ENCODE measurements at regions not wholly inside any gene's neighbourhood (a gene's known extent, or its start where the extent isn't known, plus 50 kb on each side); places are given as distances from the start of the nearest gene placed in this dataset.

GRCh38 chr4:65195002-65195401 is 475.3 kb downstream of the EPHA5 start:
- no peak overlapping the region for H3K27ac ChIP-seq (ENCODE audit: low read depth in 1 of 2, low read length in 2 of 2)
- no peaks in the 10 kb centered on the region for H3K4me1 ChIP-seq (ENCODE audit: control insufficient read depth in 1 of 2, insufficient read depth in 2 of 2, low read length in 2 of 2)
- Mint-ChIP-seq H3K36me3 (no peaks in the 10 kb centered on the region), H3K4me1 (no peaks in the 10 kb centered on the region), H3K27ac (no peak overlapping the region), H3K27me3 (ENCODE audit: low read depth in 3 of 3) (peaks cover 0 to 1% (median 0%) of the 10 kb centered on the region in 3 donors), H3K4me3 (no peak overlapping the region), H3K9me3 (peaks cover 0 to 8% (median 2%) of the 10 kb centered on the region in 7 donors)
- 71% methylated on average over 2 of the region's 2 CpGs for WGBS (ENCODE audit: insufficient coverage)
- no peak for TF ChIP-seq CTCF (IDR thresholded peaks at IDR 0.05)
- intact Hi-C loops (cut with micrococcal nuclease), result no loop called here
- no peak overlapping the region for H3K9ac ChIP-seq (ENCODE audit: insufficient read depth, low read length, poor library complexity, severe bottlenecking)
- H3K27me3 ChIP-seq (ENCODE audit: control insufficient read depth in 2 of 2, insufficient read depth in 2 of 2, low read length in 2 of 2), result no peaks in the 10 kb centered on the region
- no peaks in the 10 kb centered on the region for H3K79me2 ChIP-seq (ENCODE audit: insufficient read depth, low read length)
- H4K20me1 ChIP-seq (ENCODE audit: insufficient read depth, low read length), result no peaks in the 10 kb centered on the region
- no peak overlapping the region for H2AFZ ChIP-seq (ENCODE audit: insufficient read depth, low read depth, low read length, poor library complexity, severe bottlenecking)
- H3K9me3 ChIP-seq (replicated peaks in 1 of 2; ENCODE audit: control insufficient read depth in 1 of 2, insufficient read depth in 1 of 2, low read length in 2 of 2), result peaks cover 7% of the 10 kb centered on the region in 2 donors
- no peak overlapping the region for H3K4me3 ChIP-seq (replicated peaks in 1 of 3; ENCODE audit: low read depth in 2 of 3, low read length in 3 of 3)
- H3K4me2 ChIP-seq (replicated peaks; ENCODE audit: extremely low read depth, low read length, poor library complexity, severe bottlenecking), result no peak overlapping the region
- no peaks in the 10 kb centered on the region for H3K36me3 ChIP-seq (replicated peaks in 1 of 2; ENCODE audit: control insufficient read depth in 1 of 2, insufficient read depth in 2 of 2, low read length in 2 of 2)
- DNase-seq, result no peak

- H3K27ac Mint-ChIP-seq, result no peak overlapping the region
- Histone ChIP-seq H3K4me3 (replicated peaks in 1 of 3; ENCODE audit: low read depth in 2 of 3, low read length in 3 of 3) (no peak overlapping the region), H3K79me2 (ENCODE audit: insufficient read depth, low read length) (no peaks in the 10 kb centered on the region), H3K9ac (ENCODE audit: insufficient read depth, low read length, poor library complexity, severe bottlenecking) (no peak overlapping the region), H3K27me3 (ENCODE audit: control insufficient read depth in 2 of 2, insufficient read depth in 2 of 2, low read length in 2 of 2) (no peaks in the 10 kb centered on the region), H2AFZ (ENCODE audit: insufficient read depth, low read depth, low read length, poor library complexity, severe bottlenecking) (no peak overlapping the region), H3K9me3 (replicated peaks in 1 of 2; ENCODE audit: control insufficient read depth in 1 of 2, insufficient read depth in 1 of 2, low read length in 2 of 2) (peaks cover 7% of the 10 kb centered on the region in 2 donors), H3K4me1 (ENCODE audit: control insufficient read depth in 1 of 2, insufficient read depth in 2 of 2, low read length in 2 of 2) (no peaks in the 10 kb centered on the region), H3K4me2 (replicated peaks; ENCODE audit: extremely low read depth, low read length, poor library complexity, severe bottlenecking) (no peak overlapping the region), H3K36me3 (replicated peaks in 1 of 2; ENCODE audit: control insufficient read depth in 1 of 2, insufficient read depth in 2 of 2, low read length in 2 of 2) (no peaks in the 10 kb centered on the region), H4K20me1 (ENCODE audit: insufficient read depth, low read length) (no peaks in the 10 kb centered on the region), H3K27ac (ENCODE audit: low read depth in 1 of 2, low read length in 2 of 2) (no peak overlapping the region)
- H3K4me1 Mint-ChIP-seq, result no peaks in the 10 kb centered on the region
- no peak for DNase-seq
- peaks cover 0 to 11% (median 2%) of the 10 kb centered on the region in 7 donors for H3K9me3 Mint-ChIP-seq
- intact Hi-C loops (cut with micrococcal nuclease), result no loop called here
- peaks cover 0 to 1% (median 0%) of the 10 kb centered on the region in 3 donors for H3K27me3 Mint-ChIP-seq (ENCODE audit: low read depth in 3 of 3)
- no peak overlapping the region for H3K4me3 Mint-ChIP-seq
- no peaks in the 10 kb centered on the region for H3K36me3 Mint-ChIP-seq
- no peak for TF ChIP-seq CTCF (IDR thresholded peaks at IDR 0.05)
- WGBS (ENCODE audit: insufficient coverage), result 80% methylated on average over 6 of the region's 7 CpGs
These were observed 476.3 kb downstream of the EPHA5 start for GRCh38 chr4:65193985-65194384.

Data from CD14-positive monocyte (primary cell).